ENCODE measurements at regions not wholly inside any gene's neighbourhood (a gene's known extent, or its start where the extent isn't known, plus 50 kb on each side); places are given as distances from the start of the nearest gene placed in this dataset.
"Not testable (repeated sequence)": the region's sequence is repeated elsewhere in the genome, so short reads cannot be mapped to it uniquely, and the experiment has no call there.

DNA sequence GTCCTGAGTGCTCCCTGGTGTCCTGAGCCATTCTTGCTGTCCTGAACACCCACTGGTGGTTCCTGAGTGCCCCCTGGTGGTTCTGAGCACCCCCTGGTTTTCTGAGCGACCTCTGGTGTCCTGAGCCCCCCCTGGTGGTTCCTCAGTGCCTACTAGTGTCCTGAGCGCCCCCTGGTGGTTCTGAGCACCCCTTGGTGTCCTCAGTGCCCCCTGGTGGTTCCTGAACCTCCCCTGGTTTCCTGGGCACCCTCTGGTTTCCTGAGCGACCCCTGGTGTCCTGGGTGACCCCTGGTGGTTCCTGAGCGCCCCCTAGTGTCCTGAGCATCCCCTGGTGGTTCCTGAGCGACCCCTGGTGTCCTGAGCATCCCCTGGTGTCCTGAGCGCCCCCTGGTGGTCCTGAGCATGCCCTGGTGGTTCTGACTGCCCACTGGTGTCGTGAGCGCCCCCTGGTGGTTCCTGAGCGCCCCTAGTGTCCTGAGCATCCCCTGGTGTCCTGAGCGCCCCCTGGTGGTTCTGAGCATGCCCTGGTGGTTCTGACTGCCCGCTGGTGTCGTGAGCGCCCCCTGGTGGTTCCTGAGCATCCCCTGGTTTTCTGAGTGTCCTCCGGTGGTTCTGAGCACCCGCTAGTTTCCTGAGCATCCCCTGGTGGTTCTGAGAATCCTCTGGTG, 473.1 kb downstream of the TMEM121 start:
- Histone ChIP-seq H3K36me3 (ENCODE audit: low read depth, missing control alignments) (no peaks in the 10 kb centered on the region), H3K27me3 (no peaks in the 10 kb centered on the region), H3K4me1 (no peaks in the 10 kb centered on the region), H3K9me3 (no peaks in the 10 kb centered on the region), H3K4me3 (no peak overlapping the region), H3K27ac (no peak overlapping the region)
- TF ChIP-seq, protein P1, sequence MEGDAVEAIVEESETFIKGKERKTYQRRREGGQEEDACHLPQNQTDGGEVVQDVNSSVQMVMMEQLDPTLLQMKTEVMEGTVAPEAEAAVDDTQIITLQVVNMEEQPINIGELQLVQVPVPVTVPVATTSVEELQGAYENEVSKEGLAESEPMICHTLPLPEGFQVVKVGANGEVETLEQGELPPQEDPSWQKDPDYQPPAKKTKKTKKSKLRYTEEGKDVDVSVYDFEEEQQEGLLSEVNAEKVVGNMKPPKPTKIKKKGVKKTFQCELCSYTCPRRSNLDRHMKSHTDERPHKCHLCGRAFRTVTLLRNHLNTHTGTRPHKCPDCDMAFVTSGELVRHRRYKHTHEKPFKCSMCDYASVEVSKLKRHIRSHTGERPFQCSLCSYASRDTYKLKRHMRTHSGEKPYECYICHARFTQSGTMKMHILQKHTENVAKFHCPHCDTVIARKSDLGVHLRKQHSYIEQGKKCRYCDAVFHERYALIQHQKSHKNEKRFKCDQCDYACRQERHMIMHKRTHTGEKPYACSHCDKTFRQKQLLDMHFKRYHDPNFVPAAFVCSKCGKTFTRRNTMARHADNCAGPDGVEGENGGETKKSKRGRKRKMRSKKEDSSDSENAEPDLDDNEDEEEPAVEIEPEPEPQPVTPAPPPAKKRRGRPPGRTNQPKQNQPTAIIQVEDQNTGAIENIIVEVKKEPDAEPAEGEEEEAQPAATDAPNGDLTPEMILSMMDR (IDR thresholded peaks at IDR 0.05): peak in 2 of 3 experiments; percentile 3 to 62
- no peak for TF ChIP-seq POLR2A (IDR thresholded peaks at IDR 0.05)
- DNase-seq: peak; percentile 93
- 50 to 52% methylated on average over 4 to 12 of the region's 15 CpGs for WGBS, 2 donors
- intact Hi-C loops (cut with DNase I; ENCODE audit: low total_unique reads): no loop called here

- H3K4me1 ChIP-seq; H3K9me3 ChIP-seq; H3K36me3 ChIP-seq (ENCODE audit: low read depth, missing control alignments); intact Hi-C loops (cut with DNase I; ENCODE audit: low total_unique reads); H3K4me3 ChIP-seq; H3K27me3 ChIP-seq; H3K27ac ChIP-seq: not testable (repeated sequence)
- no CpG with 5 or more reads among the region's 12 CpGs for WGBS, 2 donors
- peak; percentile 76 for DNase-seq
Measured at GRCh38 chr14:106000029-106000511, 473.7 kb downstream of the TMEM121 start.

DNA sequence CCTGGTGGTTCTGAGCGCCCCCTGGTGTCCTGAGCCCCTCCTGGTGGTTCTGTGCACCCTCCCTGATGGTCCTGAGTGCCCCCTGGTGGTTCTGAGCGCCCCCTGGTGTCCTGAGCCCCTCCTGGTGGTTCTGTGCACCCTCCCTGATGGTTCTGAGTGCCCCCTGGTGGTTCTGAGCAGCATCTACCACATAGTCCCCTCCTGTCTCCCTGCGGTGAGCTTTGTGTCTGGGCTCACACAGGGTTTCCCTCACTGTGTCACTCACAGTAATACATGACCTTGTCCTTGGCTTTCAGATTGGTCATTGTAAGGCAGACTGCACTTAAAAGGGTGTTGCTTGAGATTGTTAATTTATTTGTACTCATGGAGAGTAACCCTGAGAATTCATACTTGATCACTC, 474.9 kb downstream of the TMEM121 start:
- intact Hi-C loops (cut with DNase I; ENCODE audit: low total_unique reads); H3K27me3 ChIP-seq; H3K9me3 ChIP-seq; H3K36me3 ChIP-seq (ENCODE audit: low read depth, missing control alignments); DNase-seq; H3K4me1 ChIP-seq; H3K4me3 ChIP-seq; H3K27ac ChIP-seq: not testable (repeated sequence)
- 86% methylated on average over 1 of the region's 3 CpGs; no CpG with 5 or more reads in 1 of the 2 donors for WGBS, 2 donors

DNA sequence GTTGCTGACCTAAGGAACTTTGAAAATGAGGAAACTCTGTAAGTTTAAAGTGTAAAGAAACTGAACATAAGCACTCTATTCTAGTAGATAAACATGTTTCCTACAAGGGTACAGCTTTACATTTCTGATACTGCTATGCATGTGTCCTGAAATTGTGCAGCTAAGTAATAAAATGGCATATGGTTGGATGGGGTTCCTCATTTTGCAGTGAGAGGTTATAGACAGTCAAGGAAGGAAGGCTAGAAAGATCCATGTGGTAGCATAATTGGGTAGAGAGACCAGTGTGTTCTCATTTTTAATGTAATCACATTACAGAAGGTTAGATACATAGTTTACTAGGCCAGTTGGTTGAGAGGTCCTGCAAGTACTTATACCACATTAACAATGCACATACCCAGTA, 477.0 kb downstream of the TMEM121 start:
- Histone ChIP-seq H3K4me3 (no peak overlapping the region), H3K36me3 (ENCODE audit: low read depth, missing control alignments) (no peaks in the 10 kb centered on the region), H3K27ac (no peak overlapping the region), H3K27me3 (no peaks in the 10 kb centered on the region), H3K4me1 (no peaks in the 10 kb centered on the region), H3K9me3 (no peaks in the 10 kb centered on the region)
- TF ChIP-seq, protein P1 (IDR thresholded peaks at IDR 0.05): no peak
- TF ChIP-seq POLR2A (IDR thresholded peaks at IDR 0.05): no peak
- no peak for DNase-seq
- intact Hi-C loops (cut with DNase I; ENCODE audit: low total_unique reads): no loop called here

- 47 to 83% methylated on average over 9 of the region's 10 CpGs for WGBS, 2 donors
- H3K27me3 ChIP-seq; DNase-seq; H3K9me3 ChIP-seq; H3K27ac ChIP-seq; H3K4me3 ChIP-seq; H3K36me3 ChIP-seq (ENCODE audit: low read depth, missing control alignments); H3K4me1 ChIP-seq; intact Hi-C loops (cut with DNase I; ENCODE audit: low total_unique reads): not testable (repeated sequence)
Measured at GRCh38 chr14:106004937-106005795, 478.8 kb downstream of the TMEM121 start.

GRCh38 chr14:106006043-106006442, 479.7 kb downstream of the TMEM121 start:
- DNase-seq; H3K27me3 ChIP-seq; H3K4me3 ChIP-seq; H3K36me3 ChIP-seq (ENCODE audit: low read depth, missing control alignments); H3K27ac ChIP-seq; H3K9me3 ChIP-seq; H3K4me1 ChIP-seq; intact Hi-C loops (cut with DNase I; ENCODE audit: low total_unique reads): not testable (repeated sequence)
- TF ChIP-seq, protein P1 (IDR thresholded peaks at IDR 0.05): peak in 2 of 3 experiments; percentile 28 to 37
- WGBS, 2 donors: 32 to 53% methylated on average over 8 of the region's 8 CpGs

GRCh38 chr14:106006716-106007115, 480.3 kb downstream of the TMEM121 start:
- WGBS, 2 donors: 86 to 100% methylated on average over 1 to 10 of the region's 10 CpGs
- H3K27me3 ChIP-seq; intact Hi-C loops (cut with DNase I; ENCODE audit: low total_unique reads); H3K4me1 ChIP-seq; H3K9me3 ChIP-seq; H3K4me3 ChIP-seq; H3K27ac ChIP-seq; H3K36me3 ChIP-seq (ENCODE audit: low read depth, missing control alignments); DNase-seq: not testable (repeated sequence)

Data from testis (tissue), 2 donors.